HK-2 (cell line): ENCODE measurements at regions not wholly inside any gene's neighbourhood (a gene's known extent, or its start where the extent isn't known, plus 50 kb on each side); places are given as distances from the start of the nearest gene placed in this dataset.

ENCODE experiments used
- DNase-seq: peaks from one replicate; pipeline ENCODE4 v3.0.0-alpha.2; 2018; ENCODE audit not compliant: unreplicated experiment

DNA sequence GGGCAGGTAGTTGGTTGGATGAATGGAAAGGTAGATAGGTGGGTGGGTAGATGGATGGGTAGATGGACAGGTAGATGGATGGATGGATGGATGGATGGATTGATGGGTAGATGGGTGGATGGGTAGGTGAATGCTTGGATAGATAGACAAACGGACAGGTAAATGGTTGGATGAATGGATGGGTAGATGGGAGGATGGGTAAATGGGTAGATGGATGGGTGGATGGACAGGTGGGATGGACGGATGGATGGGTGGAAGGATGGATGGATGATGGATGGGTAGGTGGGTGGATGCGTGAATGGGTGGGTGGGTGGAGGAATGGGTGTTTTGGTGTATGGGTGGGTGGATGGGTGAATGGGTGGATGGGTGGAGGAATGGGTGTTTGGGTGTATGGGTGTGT is 50.1 kb upstream of the ASAP2 start:
- DNase-seq: no peak

DNA sequence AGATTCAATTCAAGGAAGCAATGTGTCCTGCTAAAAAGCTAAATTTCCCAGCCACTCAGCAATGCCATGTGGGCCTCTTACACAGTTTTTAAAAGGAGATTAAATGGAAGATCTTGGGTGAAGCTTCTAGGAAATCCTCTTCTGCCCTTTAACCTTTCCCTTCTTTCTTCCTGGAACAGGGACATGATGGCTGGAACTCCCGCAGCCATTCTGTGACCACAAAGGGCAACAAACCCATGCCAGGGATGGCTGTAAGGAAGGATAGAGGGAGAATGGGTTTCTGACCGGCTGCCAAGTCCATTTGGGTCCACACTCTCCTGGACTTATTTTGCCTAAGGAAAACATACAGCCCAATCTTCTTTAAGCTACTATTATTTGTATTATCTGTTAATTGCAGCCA is 52.6 kb upstream of the ASAP2 start:
- DNase-seq: no peak

GRCh38 chr2:9153643-9153980 is 53.0 kb upstream of the ASAP2 start:
- no peak for DNase-seq

DNA sequence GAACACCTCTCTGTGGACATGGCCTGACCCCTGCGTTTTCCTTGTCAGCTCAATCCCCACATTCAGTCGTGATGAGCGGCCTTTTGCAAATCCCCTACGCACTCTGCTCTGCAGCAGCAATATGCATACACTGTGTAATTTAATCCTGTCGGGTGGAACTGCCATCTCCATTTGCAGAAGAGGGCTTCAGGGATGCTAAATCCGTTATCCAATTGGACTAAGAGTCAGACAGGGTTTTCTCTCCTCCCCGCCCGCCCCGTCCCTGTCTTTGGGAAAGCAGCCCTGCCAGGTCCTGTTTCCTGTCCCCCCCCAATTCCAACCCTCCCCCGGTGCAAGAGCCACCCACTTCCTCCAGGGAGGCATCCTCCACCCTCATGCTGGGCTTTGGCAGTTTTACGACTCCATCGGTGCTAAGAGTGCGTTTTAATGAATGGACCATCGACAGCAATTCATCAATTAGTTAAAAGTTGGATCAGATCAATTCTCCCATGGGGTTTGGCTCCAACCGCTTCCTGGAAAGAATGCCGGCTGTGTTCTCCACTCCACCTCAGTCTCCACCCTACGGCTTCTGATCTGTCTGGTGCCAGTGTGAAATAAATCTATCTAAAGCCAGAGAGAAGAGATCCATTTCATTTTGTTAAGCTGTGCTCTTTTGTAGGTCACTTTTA is 53.5 kb upstream of the ASAP2 start:
- no peak for DNase-seq

GRCh38 chr2:9150906-9151305 is 55.7 kb upstream of the ASAP2 start:
- no peak for DNase-seq

DNA sequence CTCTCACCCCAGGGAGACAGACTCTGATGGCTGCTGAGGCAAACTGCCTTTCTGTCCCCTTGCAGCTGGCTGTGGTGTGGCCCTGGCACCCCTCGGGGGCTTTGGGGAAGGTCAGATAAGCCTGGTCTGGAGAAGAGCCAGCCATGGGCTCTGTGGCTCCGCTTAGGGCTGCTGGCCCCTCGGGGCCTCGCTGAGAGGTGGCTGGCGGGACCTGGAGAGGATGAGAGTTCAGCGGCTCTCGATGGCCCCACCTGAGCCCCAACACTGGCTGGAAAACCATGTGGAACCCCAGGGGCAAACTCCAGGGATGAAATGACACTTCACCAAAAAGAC is 56.1 kb upstream of the ASAP2 start:
- DNase-seq: no peak

DNA sequence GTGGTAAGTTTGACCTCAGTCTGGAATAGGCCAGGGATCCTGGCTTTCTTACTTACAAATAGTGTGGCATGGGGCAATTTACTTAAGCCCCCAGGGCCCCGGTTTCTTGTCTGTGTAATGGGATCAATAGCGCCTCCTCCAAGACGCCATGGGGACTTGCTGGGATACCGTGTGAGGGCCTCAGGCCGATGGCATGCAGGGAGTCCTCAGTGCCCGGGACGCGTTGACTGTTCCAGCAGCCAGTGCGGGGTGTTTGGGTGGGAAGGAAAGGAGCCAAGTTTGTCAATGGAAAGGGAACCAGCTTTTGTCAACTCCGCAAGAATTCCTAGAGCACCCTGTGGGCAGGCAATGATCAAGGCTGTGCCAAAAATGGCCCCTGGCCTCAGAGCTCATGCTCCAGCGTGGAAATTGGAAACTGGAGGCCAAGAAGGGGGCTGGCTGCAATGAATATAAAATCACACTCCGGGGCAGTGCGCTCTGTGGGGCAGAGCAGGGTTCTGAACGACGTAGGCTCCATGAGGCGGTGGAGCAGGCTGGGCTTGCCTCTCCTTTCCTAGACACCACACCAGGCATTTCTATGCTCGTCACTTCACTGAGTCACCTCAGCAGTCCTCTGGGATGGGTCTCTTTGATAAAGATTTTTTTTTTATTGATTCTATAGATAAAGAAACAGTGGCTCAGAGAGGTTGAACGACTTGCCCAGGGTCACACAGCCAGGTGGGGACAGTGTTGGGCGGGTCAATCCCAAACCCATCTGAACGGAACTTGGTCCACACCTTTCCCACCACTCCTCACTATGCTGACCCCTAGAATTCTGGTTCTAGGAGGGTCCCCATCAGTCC is 56.7 kb upstream of the ASAP2 start:
- no peak for DNase-seq

DNA sequence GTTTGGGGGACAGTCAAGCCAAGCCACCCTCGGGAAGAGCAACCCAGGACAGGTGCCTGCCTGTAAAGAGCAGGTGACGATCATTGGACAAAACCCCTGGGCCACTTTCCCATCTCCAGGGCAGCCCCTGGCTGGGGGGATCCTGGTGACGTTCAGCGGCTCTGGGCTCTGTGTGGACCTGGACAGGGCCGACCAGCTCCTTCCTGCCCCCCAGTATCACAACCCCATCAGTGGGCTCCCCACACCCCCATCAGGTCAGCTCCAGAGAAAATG is 57.3 kb upstream of the ASAP2 start:
- DNase-seq: no peak

GRCh38 chr2:9146646-9147045 is 60.0 kb upstream of the ASAP2 start:
- no peak for DNase-seq

DNA sequence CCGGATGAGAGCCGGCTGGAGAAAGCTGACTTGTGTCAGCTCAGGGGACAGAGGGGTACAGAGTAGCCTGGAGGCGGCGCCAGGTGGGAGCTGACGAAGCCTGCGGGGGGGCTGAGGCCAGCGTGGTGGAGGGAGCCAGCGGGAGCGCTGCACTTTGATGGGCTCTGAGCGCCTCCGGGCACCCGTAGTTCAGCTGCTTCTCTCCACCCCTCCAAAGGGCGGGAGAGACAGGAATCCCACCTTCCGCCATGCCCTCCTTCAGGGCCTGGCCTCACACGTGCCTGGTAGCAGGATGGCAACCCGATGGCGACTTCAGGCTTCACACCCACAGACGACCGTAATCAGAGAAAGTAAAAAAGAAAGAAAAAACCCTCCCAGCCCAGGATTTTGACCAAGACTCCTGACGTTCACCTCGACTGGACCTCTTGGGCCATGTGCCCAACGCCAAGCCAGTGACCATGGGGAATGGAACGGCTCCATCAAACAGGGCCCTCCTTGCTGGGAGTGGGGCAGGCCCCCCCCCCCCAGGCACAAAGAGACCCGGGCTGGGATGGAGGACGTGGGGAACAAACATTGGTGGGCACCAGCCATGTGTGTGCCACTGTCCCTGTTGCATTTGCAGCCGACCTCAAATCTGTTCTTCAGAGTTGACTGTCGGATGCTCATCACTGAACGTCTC is 60.7 kb upstream of the ASAP2 start:
- DNase-seq: no peak

DNA sequence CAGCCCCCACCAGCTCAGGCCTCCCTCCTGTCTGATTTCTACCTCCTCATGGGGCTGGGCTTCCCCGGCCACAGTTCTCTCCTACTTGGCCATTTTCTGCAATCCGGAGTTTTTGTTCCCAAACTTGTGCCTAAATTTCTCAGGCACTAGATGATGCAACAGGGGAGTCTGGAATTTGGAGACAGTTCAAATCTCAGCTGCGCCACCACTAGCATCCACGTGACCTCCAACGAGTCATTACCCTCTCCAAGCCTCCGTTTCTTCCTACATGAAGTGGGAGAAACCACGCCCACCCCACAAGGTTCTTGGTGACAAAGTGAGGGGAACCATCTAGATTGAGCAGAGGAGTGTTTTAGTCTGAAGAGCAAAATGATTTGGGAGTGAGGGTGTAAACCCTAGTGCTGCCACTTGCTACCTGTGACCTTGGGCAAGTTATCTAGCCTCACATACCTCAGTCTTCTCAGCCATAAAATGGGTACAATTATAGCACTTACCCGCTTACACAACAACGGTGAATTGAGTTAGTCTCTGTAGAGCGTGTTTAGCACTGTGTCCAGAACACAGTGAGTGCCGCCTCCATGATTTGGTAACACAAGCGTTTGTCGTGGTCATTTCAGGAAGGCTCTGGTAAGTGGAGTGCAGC is 61.4 kb upstream of the ASAP2 start:
- no peak for DNase-seq

DNA sequence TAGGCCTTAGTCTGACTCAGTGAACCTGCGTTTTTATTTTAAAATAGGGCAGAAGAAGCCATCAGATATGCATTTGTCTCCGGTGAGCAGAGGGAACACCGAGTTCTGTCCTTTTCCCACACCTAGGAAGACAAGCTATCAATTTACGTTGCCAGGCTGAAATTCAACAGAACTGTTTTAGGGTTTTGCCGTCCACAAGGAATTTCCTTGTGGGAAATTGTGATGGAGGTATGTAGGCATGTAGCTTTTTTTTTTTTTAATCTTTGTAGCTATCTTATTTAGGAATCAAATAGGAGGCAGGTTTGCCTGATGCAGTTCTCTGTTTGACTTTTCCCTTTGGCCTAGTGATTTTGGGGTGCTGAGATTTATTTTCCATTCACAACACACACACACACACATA is 62.0 kb upstream of the ASAP2 start:
- no peak for DNase-seq

DNA sequence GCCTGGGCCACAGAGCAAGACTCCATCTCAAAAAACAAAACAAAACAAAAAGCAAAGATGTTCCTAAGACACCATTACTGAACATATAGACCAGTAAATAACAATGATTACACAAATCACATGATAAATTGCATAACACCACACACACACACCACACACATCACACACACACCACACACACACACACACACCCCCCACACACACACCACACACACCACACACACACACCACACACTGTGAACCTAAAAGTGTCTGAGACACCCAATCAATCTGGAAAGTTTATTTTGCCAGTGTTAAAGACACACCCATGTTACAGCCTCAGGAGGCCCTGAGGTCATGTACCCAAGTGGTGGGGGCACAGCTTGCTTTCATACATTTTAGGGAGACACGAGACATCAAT is 62.6 kb upstream of the ASAP2 start:
- DNase-seq: no peak

DNA sequence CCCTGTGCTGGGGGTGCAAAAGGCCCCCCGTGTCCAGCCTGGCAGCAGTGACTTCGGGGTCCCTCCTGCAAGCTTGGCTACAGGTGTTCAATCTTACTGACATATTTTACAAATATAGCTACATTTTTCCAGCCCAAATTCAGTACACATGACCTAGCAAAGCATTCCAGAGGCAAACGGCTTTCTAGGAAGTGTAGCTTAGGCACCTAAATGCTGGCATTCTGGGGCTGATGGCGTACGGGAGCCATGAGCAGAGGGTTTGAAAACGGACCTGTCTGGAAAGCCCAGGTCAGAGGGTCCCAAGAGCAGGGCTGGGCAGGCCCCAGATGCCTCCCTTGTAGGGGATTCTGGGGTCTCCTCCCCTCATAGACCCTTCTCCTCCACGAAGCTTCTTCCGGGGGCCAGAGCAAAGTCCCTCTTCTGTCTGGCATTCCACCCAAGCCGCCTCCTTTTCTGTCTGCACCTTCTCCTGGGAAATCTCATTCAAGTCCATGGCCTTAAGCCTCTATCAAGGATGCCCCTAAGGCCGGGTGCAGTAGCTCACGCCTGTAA is 63.3 kb upstream of the ASAP2 start:
- DNase-seq: no peak

- peak; percentile 96 for DNase-seq
Measured at GRCh38 chr2:9142551-9143263, 63.9 kb upstream of the ASAP2 start.

DNA sequence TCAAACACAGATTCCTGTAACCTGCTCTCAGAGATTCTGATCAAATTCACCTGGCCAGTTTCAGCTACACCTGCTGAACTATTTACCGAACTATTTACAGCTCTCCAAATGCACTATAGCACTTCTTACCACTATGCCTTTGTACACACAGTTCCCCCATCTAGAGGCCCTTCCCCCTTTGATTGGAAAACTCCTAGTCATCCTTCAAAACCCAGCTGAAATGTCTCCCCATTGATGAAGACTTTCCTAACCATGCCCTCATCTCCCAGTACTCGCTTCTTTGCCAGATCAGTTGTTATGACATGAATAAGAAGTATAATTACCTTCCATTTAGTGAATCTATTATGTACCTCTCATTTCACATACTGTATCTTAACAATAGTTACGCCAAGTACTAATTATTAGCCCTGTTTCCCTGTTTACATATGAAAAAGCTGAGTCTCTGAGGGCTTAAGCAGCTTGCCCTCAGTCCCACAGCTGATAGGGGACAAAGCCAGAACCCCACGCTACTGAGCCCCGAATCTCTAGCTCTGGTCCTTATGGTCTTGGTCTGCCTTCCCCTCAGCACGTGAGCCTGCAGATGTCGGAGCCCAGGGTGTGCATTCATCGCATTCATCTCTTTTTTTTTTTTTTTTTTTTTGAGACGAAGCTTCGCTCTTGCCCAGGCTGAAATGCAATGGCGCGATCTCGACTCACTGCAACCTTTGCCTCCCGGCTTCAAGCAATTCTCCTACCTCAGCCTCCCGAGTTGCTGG is 64.7 kb upstream of the ASAP2 start:
- no peak for DNase-seq

DNA sequence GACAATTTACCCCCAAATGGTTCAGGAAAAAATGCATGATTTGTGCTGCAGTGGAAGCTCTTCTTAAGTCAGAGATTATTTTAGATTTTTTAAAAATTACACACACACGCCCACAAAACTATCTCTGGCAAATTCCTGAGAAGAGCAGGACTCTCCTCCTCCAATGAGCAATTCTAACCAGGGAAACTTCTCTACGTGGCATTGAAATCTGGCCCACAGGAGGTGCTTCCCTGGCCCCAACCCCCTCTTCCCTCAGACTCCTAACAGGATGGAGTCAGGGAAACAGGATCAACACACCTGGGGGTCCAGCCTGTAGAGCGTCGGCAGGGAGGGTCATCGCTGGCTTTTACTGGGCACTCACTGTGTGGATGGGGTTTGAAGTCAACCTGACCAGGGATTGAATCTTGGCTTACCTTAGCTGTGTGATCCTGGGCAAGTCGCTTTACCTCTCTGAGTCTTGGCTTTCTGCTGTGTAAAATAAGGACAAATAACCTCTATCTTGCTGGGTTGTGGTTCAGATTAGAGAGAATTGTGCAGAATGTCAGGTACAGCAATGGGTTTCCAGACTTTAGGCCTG is 65.4 kb upstream of the ASAP2 start:
- DNase-seq: no peak

- no peak for DNase-seq
Measured at GRCh38 chr2:9140645-9141044, 66.0 kb upstream of the ASAP2 start.

DNA sequence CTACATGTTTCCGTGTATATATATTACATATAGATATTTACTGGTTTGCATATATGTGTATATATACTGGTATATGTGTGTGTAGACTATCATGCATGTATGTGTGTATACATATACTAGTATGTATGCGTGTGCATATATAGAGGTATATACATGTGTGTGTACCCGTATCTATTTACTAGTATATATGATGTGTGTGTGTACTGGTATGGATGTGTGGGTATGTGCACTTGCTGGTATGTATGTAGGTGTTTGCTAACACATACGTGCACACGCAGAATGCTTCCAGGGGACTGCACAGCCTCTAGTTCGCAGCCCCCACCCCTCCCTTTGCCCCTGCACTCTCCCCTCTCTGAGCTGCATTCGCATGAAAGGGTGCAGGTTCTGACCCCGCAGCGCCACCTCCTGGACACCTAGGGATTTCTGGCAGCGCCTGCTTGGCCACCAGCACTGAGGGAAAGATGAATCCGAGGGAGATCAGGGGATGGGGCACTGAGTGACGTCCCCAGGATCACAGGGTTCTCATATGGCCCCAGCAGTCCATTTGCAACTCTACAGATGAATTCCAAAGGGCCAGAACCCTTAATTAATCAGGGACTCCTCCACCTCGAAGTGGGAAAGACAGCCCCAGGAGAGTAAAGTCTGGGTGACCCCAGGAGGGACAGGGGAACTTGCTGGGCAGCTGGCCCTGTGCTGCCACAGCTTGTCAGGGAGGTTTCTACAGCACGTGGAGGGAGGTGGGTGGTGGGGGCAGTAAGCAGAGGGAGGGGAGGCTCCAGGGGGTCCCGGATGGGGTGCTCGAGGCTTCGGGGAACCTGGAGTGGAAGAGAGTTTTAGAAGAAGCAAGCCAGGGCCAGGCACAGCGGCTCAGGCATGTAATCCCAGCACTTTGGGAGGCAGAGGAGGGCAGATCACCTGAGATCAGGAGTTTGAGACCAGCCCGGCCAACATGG is 66.8 kb upstream of the ASAP2 start:
- peak; percentile 77 for DNase-seq
